HG03066 (cell line): ENCODE measurements at regions not wholly inside any gene's neighbourhood (a gene's known extent, or its start where the extent isn't known, plus 50 kb on each side); places are given as distances from the start of the nearest gene placed in this dataset.
A peak's percentile ranks its signal among the peaks of the same experiment; 100 is the strongest.
"Not testable (repeated sequence)": the region's sequence is repeated elsewhere in the genome, so short reads cannot be mapped to it uniquely, and the experiment has no call there.

Source experiments
- ATAC-seq: cut with Tn5 transposase; IDR thresholded peaks from one replicate; pipeline ENCODE4 v1.9.1; 2021; ENCODE audit warnings: low read depth; ENCODE audit not compliant: unreplicated experiment

DNA sequence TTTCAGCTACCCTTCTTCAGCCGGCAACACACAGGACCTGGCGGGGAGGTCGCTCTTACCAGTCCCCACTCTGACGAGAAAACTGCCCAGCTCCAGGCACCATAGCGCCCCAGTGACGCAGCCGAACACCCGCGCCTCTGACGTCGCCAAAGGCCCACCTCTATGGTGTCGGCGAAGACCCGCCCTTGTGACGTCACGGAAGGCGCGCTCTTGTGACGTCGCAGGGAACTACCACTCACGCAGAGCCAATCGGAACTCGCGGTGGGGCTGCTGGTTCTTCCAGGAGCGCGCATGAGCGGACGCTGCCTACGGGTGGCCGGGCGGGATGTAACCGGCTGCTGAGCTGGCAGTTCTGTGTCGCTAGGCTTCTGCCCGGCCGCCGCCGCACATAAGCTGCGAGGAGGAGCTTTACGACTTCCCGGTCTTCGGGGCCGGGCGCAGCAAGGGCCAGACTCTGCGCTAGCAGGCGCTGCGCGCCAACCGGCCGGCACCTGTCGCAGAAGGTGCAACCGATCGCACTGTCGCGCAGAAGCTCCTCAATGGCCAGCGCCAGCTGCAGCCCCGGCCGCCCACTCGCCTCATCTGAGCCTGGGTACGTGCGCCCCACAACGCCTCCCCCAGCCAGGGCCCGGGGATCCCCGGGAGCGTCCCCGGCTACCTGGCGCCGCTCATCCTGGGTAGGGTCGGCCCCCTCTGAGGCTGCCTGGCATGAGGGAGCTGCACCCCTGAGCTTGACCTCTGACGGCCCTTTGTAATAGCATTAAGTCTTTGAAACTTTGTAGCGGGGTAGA is 121.3 kb upstream of the FBXO28 start:
- ATAC-seq, result peak; percentile 100

DNA sequence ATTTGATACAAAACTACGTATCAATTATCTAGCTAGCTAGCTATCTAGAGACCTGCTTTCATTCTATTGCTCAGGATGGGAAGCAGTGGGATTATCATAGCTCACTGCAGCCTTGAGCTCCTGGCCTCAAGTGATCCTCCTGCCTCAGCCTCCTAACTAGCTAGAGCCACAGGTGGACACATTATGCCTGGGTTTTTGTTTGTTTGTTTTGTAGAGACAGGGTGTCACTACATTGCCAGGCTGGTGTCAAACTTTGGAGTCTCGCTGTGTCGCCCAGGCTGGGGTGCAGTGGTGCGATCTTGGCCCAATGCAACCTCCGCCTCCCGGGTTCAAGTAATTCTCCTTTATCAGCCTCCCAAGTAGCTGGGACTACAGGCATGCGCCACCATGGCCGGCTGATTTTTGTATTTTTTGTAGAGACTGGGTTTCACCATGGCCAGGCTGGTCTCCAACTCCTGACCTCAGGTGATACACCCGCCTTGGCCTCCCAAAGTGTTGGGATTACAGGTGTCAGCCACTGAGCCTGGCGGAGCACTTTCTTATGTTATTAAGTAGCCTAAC is 122.5 kb upstream of the FBXO28 start:
- not testable (repeated sequence) for ATAC-seq

DNA sequence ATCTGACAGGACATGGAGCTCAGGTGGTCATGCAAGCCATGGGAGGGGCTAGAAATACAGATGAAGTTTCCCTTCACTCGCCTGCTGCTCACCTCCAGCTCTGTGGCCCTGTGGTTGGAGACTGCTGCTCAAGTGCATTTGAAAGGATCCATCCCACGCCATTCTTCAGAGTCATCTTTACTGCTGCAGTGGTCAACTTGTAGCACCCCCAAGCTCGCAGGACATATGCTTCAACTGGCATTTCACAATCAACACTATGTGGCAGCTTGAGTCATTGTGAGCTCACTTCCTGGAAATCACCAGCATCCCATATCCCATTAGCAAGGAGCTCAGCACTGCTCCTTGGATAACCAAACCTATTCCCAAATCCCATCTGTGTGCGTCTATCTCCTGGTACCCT is 116.2 kb upstream of the TP53BP2 start:
- not testable (repeated sequence) for ATAC-seq

DNA sequence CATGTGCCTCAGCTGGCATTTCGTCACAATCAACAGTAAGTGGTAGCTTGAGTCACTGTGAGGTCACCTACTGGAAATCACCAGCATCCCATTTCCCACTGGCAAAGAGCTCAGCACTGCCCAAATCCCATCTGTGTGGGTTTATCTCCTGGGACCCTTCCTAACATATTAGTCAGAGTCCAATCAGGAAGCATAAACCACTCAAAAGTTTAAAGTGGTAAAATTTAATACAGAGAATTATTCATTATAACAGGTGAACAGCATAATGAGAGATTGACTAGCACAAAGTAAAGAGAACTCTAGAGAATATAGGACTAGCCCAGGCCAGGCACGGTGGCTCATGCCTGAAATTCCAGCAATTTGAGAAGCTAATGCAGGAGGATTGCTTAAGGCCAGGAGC is 107.1 kb upstream of the TP53BP2 start:
- ATAC-seq, result not testable (repeated sequence)

DNA sequence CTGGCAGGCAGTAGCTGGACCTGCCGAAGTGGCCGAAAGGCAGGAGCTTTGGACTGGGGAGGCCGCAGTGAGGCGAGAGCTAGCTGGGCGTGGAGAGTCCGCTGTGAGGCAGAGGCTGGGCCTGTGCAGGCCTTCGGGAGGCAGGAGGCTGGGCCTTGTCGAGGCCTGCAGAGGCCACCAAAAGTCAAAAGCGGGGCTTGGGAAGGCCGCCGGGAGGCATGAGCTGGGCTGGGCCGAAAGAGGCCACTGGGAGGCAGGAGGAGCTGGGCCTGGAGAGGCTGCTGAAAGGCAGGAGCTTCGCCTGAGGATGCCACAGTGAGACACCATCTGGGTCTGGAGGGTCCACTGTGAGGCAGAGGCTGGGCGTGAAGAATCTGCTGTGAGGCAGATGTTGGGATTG is 105.8 kb upstream of the TP53BP2 start:
- ATAC-seq, result not testable (repeated sequence)

DNA sequence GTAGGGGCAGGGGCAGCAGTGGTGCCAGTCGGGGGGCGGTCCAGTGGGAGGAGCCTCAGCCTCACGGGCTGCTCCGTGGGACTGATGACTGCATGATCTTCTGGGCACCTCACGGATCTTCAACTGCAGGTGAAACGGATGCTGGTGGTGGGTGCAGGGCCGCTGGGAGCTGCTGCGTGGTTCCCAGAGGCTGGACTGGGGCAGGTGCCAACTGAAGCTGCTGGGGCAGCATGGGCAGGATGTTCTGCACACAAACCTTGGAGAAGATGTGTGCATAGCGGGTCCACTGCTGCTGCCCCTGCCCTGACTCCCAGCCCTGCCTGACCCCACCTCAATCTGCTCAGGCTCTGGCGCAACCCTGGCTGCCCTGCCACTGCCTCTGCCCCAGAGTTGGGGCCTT is 104.2 kb upstream of the TP53BP2 start:
- not testable (repeated sequence) for ATAC-seq

DNA sequence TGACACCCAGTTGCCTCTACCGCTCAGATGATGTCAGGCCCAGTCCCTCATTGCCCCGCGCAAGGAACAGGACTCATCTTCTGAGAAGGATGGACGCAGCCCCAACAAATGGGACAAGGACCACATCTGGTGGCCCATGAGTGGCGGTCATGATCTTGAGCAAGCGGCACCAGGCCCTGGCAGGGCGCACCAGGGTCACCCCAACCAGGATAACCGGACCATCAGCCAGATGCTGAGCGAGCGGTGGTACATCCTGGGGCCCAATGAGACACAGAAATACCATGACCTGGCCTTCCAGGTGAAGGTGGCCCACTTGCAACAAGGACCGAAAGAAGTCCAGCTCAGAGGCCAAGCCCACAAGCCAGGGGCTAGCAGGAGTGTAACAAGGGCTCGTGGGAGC is 102.3 kb upstream of the TP53BP2 start:
- ATAC-seq, result not testable (repeated sequence)

DNA sequence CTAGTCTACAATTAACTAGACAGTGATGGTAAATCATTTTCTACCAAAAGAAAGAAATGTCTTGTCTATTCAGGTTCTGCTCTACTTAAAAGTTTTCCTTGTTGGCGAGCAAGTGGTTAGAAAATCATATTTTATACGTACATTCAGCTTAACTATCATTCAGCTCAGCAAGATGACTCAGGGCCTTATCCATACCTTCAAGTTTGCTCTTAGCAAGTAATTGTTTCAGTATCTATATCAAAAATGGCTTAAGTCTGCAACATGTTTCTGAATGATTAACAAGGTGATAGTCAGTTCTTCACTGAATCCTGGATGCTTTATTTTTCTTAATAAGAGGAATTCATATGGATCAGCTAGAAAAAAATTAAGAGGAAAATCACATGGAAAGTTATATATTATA is 90.8 kb upstream of the TP53BP2 start:
- ATAC-seq, result not testable (repeated sequence)

DNA sequence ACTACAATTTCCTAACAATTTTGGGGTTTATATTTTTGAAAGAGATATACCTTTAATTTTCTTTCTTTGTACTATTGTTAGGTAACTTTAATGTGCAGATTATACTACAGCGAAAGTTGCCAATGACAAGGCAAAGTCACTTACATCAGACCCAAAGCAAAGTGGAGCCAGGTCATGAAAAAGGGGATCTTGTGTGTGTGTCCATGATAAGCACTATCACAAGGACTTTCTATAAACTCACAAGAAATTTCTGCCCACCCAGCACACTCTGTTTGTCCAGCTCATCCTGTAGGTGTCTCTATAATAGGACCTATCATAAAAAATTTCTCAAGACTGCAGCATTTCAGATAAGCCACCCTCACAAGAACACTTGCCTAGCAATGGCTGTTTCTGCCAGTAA is 85.7 kb upstream of the TP53BP2 start:
- ATAC-seq, result not testable (repeated sequence)

DNA sequence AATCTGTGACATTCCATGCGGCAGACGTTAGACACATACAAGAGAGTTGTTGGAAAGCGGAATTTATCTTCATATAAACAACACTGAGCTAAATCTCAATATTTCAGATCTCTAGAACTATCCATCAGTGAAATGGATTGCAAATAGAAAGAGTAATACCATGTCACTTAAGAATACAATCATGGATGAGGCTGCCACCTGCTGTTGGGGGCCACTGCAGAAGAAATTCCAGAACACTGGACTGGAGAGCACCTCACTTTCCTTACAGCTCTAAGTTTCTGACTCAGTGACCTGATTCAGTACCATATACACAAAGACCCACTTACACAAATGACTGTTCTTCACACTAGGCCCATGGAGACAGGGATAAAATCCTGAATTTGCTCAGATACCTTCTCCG is 75.1 kb upstream of the TP53BP2 start:
- ATAC-seq, result not testable (repeated sequence)

DNA sequence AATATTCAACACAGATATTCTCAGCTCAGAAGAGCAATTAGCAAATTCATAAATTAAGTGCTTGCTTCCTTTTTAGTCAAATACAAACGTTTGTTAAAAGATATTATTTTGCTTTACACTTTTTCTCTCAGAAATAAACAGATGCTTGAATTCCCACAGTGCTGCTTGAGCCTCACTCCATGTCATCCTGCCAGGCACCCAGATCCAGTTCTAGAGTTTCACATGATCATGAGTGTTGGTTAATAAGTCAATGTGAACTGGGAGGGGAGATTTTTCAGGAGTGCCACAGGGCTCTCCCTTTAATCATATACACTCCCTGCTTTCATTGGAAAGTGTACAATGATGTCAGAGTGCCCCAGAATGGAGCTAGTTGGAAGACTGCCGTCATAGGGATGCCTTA is 69.7 kb upstream of the TP53BP2 start:
- not testable (repeated sequence) for ATAC-seq

DNA sequence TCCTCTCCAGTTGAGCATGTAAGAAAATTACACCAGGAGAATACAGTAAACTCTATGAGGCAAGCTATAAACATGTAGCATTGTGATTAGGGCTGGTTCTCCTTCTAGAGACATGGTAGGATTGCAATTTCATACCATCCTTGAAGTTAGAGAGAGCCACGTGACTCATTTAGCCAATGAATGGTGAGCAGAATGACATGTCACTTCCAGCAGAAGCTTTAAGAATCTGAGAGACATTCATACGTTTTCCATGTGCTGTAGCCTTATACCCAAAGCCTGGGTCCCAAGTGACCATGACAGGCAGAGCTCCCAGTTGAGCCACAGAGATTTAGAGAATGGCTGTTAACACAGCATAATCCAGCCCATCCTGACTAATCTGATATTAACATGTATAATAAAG is 68.0 kb upstream of the TP53BP2 start:
- not testable (repeated sequence) for ATAC-seq

DNA sequence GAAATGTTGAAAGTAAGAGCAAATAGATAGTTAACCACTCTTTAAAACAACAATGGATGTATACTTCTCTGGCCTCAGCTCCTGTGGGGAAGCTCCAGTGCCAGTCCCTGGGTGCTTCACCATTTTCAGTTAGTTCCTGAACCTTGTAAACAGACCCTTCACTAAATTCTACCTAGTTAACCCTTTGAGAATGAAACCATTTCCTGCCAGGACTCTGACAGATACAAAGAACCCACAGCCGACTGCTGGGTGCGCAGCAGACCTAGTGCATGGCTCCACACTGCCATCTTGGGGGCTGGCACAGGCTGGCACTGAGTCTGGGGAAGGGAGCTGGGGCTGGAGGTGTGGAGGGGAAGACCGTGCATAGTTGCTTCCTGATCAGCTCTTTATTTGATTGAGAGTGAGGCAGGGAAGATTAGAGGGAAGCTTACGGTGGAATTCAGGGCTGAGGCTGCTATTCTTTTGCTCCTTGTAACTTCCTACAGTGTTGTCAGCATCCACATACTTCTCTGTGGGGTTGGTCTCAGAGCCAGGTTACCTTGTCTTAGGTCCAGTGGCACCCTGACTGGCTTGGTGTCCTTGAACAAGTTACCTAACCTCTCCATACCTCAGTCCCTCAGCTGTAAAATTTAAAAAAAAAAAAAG is 62.3 kb upstream of the TP53BP2 start:
- ATAC-seq, result not testable (repeated sequence)

DNA sequence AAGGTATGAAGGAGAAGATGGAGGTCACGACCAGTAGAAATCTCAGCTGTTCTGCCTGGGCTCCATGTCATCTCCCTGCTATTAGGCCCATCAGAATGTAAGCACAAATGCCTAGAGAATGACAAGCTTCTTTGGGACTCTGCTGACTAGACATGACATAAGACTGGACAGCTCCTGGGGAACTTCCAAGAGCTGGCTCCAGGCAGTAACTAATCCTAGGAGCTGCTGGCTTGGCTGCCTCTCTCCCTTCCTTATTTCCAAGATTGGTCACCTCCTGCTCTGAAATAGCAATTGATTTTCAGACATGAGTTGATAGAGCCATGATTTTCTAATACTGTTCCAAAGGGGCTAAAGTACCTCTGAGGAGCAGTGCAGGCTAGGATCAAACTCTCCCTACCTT is 57.5 kb upstream of the TP53BP2 start:
- not testable (repeated sequence) for ATAC-seq

DNA sequence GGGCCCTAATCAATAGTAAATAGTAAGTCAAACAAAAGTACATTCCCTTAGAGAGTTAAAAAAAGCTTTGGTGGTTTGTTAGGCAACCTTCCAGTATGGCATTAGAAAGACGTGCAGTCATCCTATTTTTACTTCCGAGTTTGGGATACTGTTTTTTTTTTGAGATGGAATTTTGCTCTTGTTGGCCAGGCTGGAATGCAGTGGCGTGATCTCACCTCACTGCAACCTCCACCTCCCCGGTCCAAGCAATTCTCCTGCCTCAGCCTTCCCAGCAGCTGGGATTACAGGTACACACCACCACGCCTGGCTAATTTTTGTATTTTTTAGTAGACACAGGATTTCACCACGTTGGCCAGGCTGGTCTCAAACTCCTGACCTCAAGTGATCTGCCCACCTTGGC is 54.0 kb upstream of the TP53BP2 start:
- not testable (repeated sequence) for ATAC-seq

DNA sequence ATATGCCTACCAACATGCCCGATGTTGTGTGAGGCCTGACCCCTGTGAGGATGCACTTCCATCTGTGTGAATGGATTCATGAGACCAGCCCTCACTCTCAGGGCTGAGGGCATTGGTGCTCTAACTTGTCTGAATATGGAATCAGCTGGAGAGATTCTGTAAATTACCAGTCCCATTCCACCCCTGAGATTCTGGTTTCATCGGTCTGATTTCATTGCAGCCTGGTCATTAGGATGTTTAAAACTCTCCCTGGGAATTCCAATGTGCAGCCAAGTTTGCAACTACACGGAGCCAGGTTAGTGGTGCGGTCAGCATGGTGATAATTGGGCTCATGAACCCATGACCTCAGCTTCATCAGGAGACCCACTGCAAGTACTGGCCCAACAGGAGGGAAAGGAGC is 51.4 kb upstream of the TP53BP2 start:
- ATAC-seq, result not testable (repeated sequence)

DNA sequence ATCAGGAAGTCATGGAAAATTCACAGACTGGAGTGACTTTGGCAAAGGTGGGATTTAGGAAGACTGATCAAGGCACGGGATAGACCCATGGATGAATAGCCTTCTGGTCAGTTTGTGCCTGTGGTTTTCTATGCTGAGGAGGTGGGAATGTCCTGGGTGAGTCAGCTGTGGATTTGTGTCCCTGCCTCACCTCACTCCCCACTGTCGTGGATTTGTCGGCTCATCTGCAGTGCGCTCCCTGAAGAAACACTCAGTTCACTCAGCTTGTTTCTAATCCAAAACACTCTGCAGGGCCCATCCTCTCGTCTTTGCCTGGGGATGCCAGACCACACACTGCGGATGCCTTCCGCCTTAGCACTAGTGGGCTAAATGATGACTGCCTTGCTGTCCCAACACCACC is 50.2 kb upstream of the TP53BP2 start:
- not testable (repeated sequence) for ATAC-seq
